AG10803 (cell line): ENCODE measurements at regions not wholly inside any gene's neighbourhood (a gene's known extent, or its start where the extent isn't known, plus 50 kb on each side); places are given as distances from the start of the nearest gene placed in this dataset.

Experiments
- DNase-seq: peaks from one replicate; pipeline ENCODE4 v3.0.0; 2010; ENCODE audit warnings: low read depth
- H3K4me3 ChIP-seq: 2 replicates; pipeline ENCODE4 v1.5.1; 2011; ENCODE audit warnings: mild to moderate bottlenecking, low read length, control low read depth
- CTCF ChIP-seq: conservative IDR thresholded peaks from 2 replicates; pipeline ENCODE4 v1.5.1; 2011; ENCODE audit warnings: mild to moderate bottlenecking, low read length, control low read depth, inconsistent platforms

DNA sequence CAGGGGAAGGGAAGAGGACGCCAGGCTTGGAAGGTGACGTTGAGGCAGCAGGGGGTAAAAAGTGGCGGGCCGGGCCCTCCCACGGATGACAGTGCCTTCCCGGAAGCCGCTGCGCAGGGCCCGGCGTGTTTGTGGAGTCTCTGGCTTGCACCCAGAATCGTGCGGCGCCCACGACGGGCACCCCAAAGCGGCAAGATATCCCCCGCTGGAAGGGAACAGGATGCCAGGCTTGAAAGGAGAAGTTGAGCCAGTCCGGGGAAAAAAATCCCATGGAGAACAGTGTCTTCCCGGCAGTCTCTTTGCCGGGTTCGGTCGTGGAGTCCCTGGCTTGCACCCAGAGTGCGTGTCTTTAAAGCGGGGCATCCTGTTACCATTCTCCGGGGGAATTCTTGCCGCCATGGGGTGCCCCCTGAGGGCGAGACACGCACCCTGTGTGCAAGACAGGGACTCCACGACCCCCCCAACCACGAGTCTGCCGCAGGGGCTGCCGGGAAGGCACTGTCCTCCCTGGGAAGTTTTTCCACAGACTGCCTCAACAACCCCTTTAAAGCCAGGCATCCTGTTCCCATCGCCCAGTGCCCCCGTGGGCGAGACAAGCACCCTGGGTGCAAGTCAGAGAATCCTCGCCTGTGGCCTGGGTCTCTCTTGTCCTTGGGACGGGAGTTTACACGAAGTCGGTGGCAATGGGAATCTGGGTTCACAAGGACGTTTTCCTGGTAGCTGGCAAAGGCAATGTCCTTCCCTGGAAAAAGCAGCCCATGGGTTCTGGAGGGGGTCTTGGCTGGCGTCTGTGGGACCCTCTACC lies 156.1 kb upstream of the ALG10B start:
- DNase-seq = no peak
- no peak for TF ChIP-seq CTCF
- no peak overlapping the region for H3K4me3 ChIP-seq

GRCh38 chr12:38161123-38162000 lies 155.2 kb upstream of the ALG10B start:
- no peak overlapping the region for H3K4me3 ChIP-seq
- TF ChIP-seq CTCF = no peak
- DNase-seq = no peak

DNA sequence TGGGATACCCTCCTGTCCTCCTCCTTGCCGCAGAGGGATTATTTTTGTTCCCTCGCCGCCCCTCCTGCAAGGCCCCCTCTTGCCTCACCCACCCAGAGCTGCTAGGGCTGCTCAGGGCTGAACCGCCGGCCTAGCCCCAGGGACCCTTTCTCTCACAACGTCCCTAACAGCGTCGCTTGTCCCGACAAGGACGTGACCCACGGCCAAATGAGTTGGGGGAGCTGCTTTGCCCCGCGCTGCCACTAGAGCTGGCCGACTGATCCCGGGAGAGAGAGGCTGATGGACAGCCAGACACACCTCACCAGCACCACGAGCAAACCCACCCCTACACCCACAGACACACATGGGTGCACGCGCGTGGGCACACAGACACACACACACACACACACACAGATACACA lies 154.6 kb upstream of the ALG10B start:
- no peak for TF ChIP-seq CTCF
- no peak overlapping the region for H3K4me3 ChIP-seq
- DNase-seq = no peak

DNA sequence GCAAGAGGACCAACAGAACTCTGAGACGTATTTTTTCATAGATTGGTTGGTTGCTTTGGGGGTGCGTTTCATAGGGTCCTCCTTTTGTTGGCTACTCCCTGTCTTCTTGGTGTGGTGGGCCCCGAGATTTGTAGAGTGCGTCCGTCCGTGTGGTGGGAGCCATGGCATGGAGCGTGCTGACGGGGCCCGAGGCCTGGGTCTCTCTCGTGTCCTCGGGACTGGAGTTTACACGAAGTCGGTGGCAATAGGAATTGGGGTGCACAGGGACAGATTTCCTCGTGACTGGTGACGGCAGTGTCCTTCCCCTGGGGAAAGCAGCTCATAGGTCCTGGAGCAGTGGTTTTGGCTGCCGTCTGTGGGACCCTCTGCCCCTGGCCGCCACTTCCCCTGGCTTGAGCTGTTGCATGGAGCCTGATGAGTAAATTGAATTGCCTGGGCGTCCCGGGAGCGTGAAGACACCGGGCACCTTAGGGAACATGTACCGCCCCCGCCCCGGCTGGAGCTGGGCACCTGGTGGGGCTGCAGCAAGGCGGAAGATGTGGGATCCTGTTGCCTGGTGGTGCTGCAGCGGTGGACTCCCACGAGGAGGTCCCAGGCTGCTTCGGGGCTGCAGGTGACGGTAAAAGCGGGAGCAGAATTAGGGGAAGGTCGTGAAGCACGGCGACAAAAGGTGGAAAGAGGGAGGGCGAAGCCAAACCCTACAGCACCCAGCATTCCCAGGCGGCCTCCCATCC lies 153.7 kb upstream of the ALG10B start:
- no peak for DNase-seq
- no peak overlapping the region for H3K4me3 ChIP-seq
- no peak for TF ChIP-seq CTCF

- TF ChIP-seq CTCF = no peak
- H3K4me3 ChIP-seq = no peak overlapping the region
- DNase-seq = no peak
These were observed 153.2 kb upstream of the ALG10B start for GRCh38 chr12:38163442-38163801.

- TF ChIP-seq CTCF = no peak
- DNase-seq = no peak
- H3K4me3 ChIP-seq = no peak overlapping the region
These were observed 150.3 kb upstream of the ALG10B start for GRCh38 chr12:38166225-38166624.
